ENCODE measurements at regions not wholly inside any gene's neighbourhood (a gene's known extent, or its start where the extent isn't known, plus 50 kb on each side); places are given as distances from the start of the nearest gene placed in this dataset.

GRCh38 chr16:63933841-63934240, 1188.0 kb downstream of the CDH11 start:
- no peak for TF ChIP-seq CTCF (IDR thresholded peaks at IDR 0.05)
- TF ChIP-seq POLR2AphosphoS5 (IDR thresholded peaks at IDR 0.05): no peak
- intact Hi-C loops (cut with DNase I): no loop called here
- Histone ChIP-seq H3K27ac (no peak overlapping the region), H3K36me3 (no peaks in the 10 kb centered on the region), H3K4me3 (no peak overlapping the region), H3K4me1 (replicated peaks) (no peaks in the 10 kb centered on the region), H3K9me3 (no peaks in the 10 kb centered on the region), H3K27me3 (replicated peaks; ENCODE audit: insufficient read depth) (no peaks in the 10 kb centered on the region)
- DNase-seq (ENCODE audit: low spot score): no peak
- WGBS: 80% methylated on average over 3 of the region's 3 CpGs

DNA sequence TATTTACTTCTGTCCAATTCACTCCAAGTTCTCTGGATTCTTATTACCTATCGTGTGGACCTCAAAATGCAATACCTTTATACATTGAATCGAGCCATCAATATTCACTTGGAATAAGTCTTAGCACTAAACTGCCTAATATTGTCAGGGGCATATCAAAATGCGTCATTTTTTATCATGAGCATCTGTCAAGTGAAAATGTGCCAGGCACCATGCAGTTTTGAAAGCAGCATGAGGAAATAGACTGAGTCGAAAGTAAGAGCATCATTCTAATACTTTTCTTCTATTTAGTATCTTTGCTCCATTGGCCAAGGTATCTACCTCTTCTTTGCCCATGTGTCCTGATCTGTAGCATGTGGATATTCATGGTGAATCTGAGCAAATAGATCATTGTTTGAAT, 1193.4 kb downstream of the CDH11 start:
- H3K4me3 ChIP-seq: no peak overlapping the region
- no peak overlapping the region for H3K27ac ChIP-seq
- 94% methylated on average over 4 of the region's 4 CpGs for WGBS
- no peak for TF ChIP-seq POLR2A (IDR thresholded peaks at IDR 0.05)
- H3K36me3 ChIP-seq: no peaks in the 10 kb centered on the region
- H3K27me3 ChIP-seq (replicated peaks; ENCODE audit: insufficient read depth): no peaks in the 10 kb centered on the region
- no peak for DNase-seq (ENCODE audit: low spot score)
- intact Hi-C loops (cut with DNase I): no loop called here
- H3K9me3 ChIP-seq: no peaks in the 10 kb centered on the region
- H3K4me1 ChIP-seq (replicated peaks): no peaks in the 10 kb centered on the region

DNA sequence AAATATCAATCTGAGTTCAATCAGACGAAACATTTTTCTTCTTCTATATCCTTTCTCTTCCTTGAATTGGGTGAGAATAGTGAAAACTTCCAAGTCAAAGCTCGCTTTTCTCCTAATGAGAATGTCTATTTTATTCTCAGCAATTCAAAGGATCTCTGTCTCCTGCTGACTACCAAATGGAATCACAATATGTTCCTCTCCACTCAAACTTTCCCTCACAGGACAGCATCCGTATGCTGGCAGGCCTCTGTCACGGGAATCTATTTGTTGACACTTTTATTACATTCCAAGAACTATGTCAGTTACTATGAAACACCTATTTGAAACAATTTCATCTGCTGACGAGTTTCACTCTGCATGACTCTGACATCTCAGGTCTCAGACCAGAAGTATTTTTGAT, 1196.6 kb downstream of the CDH11 start:
- no peak overlapping the region for H3K4me3 ChIP-seq
- 79% methylated on average over 5 of the region's 5 CpGs for WGBS
- H3K9me3 ChIP-seq: no peaks in the 10 kb centered on the region
- intact Hi-C loops (cut with DNase I): no loop called here
- no peaks in the 10 kb centered on the region for H3K4me1 ChIP-seq (replicated peaks)
- TF ChIP-seq CTCF (IDR thresholded peaks at IDR 0.05) (no peak), POLR2A (IDR thresholded peaks at IDR 0.05) (no peak)
- no peak for DNase-seq (ENCODE audit: low spot score)
- H3K27me3 ChIP-seq (replicated peaks; ENCODE audit: insufficient read depth): no peaks in the 10 kb centered on the region
- no peak overlapping the region for H3K27ac ChIP-seq
- no peaks in the 10 kb centered on the region for H3K36me3 ChIP-seq

- H3K4me3 ChIP-seq: no peak overlapping the region
- no peaks in the 10 kb centered on the region for H3K4me1 ChIP-seq (replicated peaks)
- no peak for TF ChIP-seq POLR2A (IDR thresholded peaks at IDR 0.05)
- TF ChIP-seq POLR2AphosphoS5 (IDR thresholded peaks at IDR 0.05): no peak
- no peak for TF ChIP-seq CTCF (IDR thresholded peaks at IDR 0.05)
- no peaks in the 10 kb centered on the region for H3K27me3 ChIP-seq (replicated peaks; ENCODE audit: insufficient read depth)
- DNase-seq (ENCODE audit: low spot score): no peak
- intact Hi-C loops (cut with DNase I): no loop called here
- H3K27ac ChIP-seq: no peak overlapping the region
- H3K36me3 ChIP-seq: no peaks in the 10 kb centered on the region
- no peaks in the 10 kb centered on the region for H3K9me3 ChIP-seq
These were observed 1199.3 kb downstream of the CDH11 start for GRCh38 chr16:63922560-63922959.

GRCh38 chr16:63921737-63922295, 1200.0 kb downstream of the CDH11 start:
- Histone ChIP-seq H3K27me3 (replicated peaks; ENCODE audit: insufficient read depth) (no peaks in the 10 kb centered on the region), H3K27ac (no peak overlapping the region), H3K4me3 (no peak overlapping the region), H3K9me3 (no peaks in the 10 kb centered on the region), H3K4me1 (replicated peaks) (no peaks in the 10 kb centered on the region), H3K36me3 (no peaks in the 10 kb centered on the region)
- DNase-seq (ENCODE audit: low spot score): no peak
- 75% methylated on average over 3 of the region's 3 CpGs for WGBS
- no peak for TF ChIP-seq POLR2A (IDR thresholded peaks at IDR 0.05)
- TF ChIP-seq POLR2AphosphoS5 (IDR thresholded peaks at IDR 0.05): no peak
- no peak for TF ChIP-seq CTCF (IDR thresholded peaks at IDR 0.05)
- intact Hi-C loops (cut with DNase I): no loop called here

Measured in prostate gland (tissue), 2 donors.